Endodermal cell (in vitro differentiated cells): ENCODE measurements at regions not wholly inside any gene's neighbourhood (a gene's known extent, or its start where the extent isn't known, plus 50 kb on each side); places are given as distances from the start of the nearest gene placed in this dataset.

Experiments
- DNase-seq: peaks from one replicate; pipeline ENCODE4 v3.0.0-alpha.2; 2017
- H3K27ac ChIP-seq: 2 replicates; pipeline ENCODE4 v1.5.1; 2013; ENCODE audit warnings: mild to moderate bottlenecking, low read depth, low read length, moderate library complexity
- H3K27me3 ChIP-seq: 2 replicates; pipeline ENCODE4 v1.6.1; 2013; ENCODE audit warnings: mild to moderate bottlenecking, low read length, moderate library complexity; ENCODE audit not compliant: insufficient read depth, control insufficient read depth, poor library complexity, severe bottlenecking
- H3K36me3 ChIP-seq: 2 replicates; pipeline ENCODE4 v1.7.0; 2013; ENCODE audit warnings: mild to moderate bottlenecking, low read length, moderate library complexity; ENCODE audit not compliant: control insufficient read depth, insufficient read depth
- H3K4me1 ChIP-seq: one replicate; pipeline ENCODE4 v1.7.0; 2013; ENCODE audit warnings: low read length; ENCODE audit not compliant: control insufficient read depth, insufficient read depth
- H3K4me3 ChIP-seq: 2 replicates; pipeline ENCODE4 v1.5.1; 2013; ENCODE audit warnings: mild to moderate bottlenecking, low read length, moderate library complexity
- H3K9ac ChIP-seq: 2 replicates; pipeline ENCODE4 v1.6.1; 2013; ENCODE audit warnings: mild to moderate bottlenecking, low read length, moderate library complexity; ENCODE audit not compliant: poor library complexity, severe bottlenecking; ENCODE audit errors: extremely low read depth
- H3K9me3 ChIP-seq: 2 replicates; pipeline ENCODE4 v1.6.1; 2013; ENCODE audit warnings: mild to moderate bottlenecking, low read length, moderate library complexity; ENCODE audit not compliant: control insufficient read depth
- H3K27ac Mint-ChIP-seq: 2 replicates; pipeline ENCODE4 v1.8.0; 2020; ENCODE audit warnings: mixed read lengths
- H3K27me3 Mint-ChIP-seq: 2 replicates; pipeline ENCODE4 v1.8.0; 2021; ENCODE audit warnings: mild to moderate bottlenecking, mixed read lengths; ENCODE audit not compliant: insufficient read depth
- H3K36me3 Mint-ChIP-seq: 2 replicates; pipeline ENCODE4 v1.8.0; 2020; ENCODE audit warnings: low read depth, mixed read lengths
- H3K4me1 Mint-ChIP-seq: 2 replicates; pipeline ENCODE4 v1.8.0; 2020; ENCODE audit warnings: mixed read lengths
- H3K4me3 Mint-ChIP-seq: 2 replicates; pipeline ENCODE4 v1.8.0; 2020; ENCODE audit warnings: mild to moderate bottlenecking, moderate library complexity, mixed read lengths
- H3K9me3 Mint-ChIP-seq: 2 replicates; pipeline ENCODE4 v1.8.0; 2020; ENCODE audit warnings: mild to moderate bottlenecking, mixed read lengths
- WGBS, 2 experiments: methylation state at CpG; one replicate each; pipeline versions ENCODE4 v1.1.5 to v1.1.7; 2013; ENCODE audit warnings: missing lambda C conversion rate in 2 of 2, mixed read lengths in 1 of 2; ENCODE audit not compliant: insufficient coverage in 1 of 2, insufficient read length in 1 of 2; 5-methylcytosine and 5-hydroxymethylcytosine counted together
- TF ChIP-seq, protein P1 (sequence below): fragments of 200-600 bp; sonication (generic); conservative IDR thresholded peaks from 2 replicates; pipeline ENCODE4 v1.5.0; 2021; ENCODE audit warnings: antibody characterized with exemption, mild to moderate bottlenecking

DNA sequence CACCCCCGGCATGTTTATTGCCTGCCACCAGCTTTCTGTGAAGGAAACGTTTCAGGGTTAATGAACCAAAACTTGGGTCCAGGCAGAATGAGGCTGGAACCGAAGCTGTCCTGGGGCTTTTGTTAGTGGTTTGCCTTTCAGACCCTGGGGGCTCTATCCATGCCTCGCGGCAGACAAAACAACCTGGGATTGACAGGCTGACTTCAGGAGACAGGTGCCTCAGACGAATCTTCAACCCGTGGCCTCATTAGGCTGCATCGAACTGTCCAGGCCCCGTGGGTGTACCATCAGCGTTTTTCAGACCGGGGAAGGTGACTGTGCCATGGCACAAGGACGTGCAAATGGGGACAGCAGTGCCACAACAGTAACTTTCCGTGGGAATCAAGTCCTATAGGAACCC, 259.3 kb upstream of the SHH start:
- Histone ChIP-seq H3K9ac (no peak overlapping the region), H3K27ac (no peak overlapping the region), H3K36me3 (no peaks in the 10 kb centered on the region), H3K9me3 (no peaks in the 10 kb centered on the region), H3K4me1 (no peaks in the 10 kb centered on the region), H3K27me3 (no peaks in the 10 kb centered on the region), H3K4me3 (no peak overlapping the region)
- Mint-ChIP-seq H3K27me3 (peaks cover 2% of the 10 kb centered on the region), H3K36me3 (no peaks in the 10 kb centered on the region), H3K4me3 (no peak overlapping the region), H3K27ac (no peak overlapping the region), H3K9me3 (no peaks in the 10 kb centered on the region), H3K4me1 (no peaks in the 10 kb centered on the region)
- 89 to 91% methylated on average over 13 of the region's 13 CpGs for WGBS, 2 experiments
- TF ChIP-seq, protein P1, sequence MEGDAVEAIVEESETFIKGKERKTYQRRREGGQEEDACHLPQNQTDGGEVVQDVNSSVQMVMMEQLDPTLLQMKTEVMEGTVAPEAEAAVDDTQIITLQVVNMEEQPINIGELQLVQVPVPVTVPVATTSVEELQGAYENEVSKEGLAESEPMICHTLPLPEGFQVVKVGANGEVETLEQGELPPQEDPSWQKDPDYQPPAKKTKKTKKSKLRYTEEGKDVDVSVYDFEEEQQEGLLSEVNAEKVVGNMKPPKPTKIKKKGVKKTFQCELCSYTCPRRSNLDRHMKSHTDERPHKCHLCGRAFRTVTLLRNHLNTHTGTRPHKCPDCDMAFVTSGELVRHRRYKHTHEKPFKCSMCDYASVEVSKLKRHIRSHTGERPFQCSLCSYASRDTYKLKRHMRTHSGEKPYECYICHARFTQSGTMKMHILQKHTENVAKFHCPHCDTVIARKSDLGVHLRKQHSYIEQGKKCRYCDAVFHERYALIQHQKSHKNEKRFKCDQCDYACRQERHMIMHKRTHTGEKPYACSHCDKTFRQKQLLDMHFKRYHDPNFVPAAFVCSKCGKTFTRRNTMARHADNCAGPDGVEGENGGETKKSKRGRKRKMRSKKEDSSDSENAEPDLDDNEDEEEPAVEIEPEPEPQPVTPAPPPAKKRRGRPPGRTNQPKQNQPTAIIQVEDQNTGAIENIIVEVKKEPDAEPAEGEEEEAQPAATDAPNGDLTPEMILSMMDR, result no peak
- DNase-seq, result no peak

DNA sequence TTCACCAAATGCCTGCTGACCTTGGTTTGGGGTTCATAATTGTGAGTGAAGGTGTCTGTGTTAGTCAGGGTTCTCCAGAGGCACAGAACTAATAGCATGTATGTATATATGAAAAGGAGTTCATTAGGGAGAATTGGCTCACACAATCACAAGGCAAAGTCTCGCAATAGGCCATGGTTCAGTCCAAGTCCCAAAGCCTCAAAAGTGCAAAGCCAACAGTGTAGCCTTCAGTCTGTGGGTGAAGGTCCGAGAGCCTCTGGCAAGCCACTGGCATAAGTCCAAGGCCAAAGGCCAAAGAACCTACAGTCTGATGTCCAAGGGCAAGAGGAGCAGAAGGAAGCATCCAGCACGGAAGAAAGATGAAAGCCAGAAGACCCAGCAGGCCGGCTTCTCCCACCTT, 257.6 kb upstream of the SHH start:
- Histone ChIP-seq H3K9ac (no peak overlapping the region), H3K9me3 (no peaks in the 10 kb centered on the region), H3K27ac (no peak overlapping the region), H3K27me3 (no peaks in the 10 kb centered on the region), H3K4me1 (no peaks in the 10 kb centered on the region), H3K36me3 (no peaks in the 10 kb centered on the region), H3K4me3 (no peak overlapping the region)
- H3K4me3 Mint-ChIP-seq, result no peak overlapping the region
- no peaks in the 10 kb centered on the region for H3K4me1 Mint-ChIP-seq
- no peak overlapping the region for H3K27ac Mint-ChIP-seq
- TF ChIP-seq, protein P1, result no peak
- H3K36me3 Mint-ChIP-seq, result no peaks in the 10 kb centered on the region
- H3K27me3 Mint-ChIP-seq, result peaks cover 2% of the 10 kb centered on the region
- H3K9me3 Mint-ChIP-seq, result no peaks in the 10 kb centered on the region
- DNase-seq, result no peak
- 91 to 100% methylated on average over 2 to 4 of the region's 4 CpGs for WGBS, 2 experiments

DNA sequence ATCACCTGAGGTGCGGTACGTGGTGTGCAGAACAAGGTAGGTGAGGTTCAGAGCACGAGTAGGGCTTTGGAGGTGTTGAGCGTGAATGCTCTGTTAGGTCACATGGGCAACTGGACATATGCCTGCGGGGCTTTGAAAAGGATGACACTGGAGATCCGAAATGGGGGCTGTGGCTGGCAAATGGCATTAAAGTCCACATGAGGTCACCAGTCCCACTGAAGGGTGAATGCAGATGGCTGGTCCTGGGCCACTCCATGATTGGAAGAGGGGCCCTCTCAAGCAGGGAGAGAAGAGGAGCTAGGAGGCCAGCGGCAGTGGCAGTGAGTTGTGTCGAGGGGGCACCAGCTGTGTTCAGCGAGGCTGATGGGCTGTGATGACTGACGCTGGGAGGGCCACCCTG, 254.9 kb upstream of the SHH start:
- Mint-ChIP-seq H3K4me1 (no peaks in the 10 kb centered on the region), H3K4me3 (no peak overlapping the region), H3K27me3 (peaks cover 2% of the 10 kb centered on the region), H3K27ac (no peak overlapping the region), H3K9me3 (no peaks in the 10 kb centered on the region), H3K36me3 (no peaks in the 10 kb centered on the region)
- WGBS, 2 experiments, result 91 to 92% methylated on average over 9 to 10 of the region's 10 CpGs
- Histone ChIP-seq H3K9ac (no peak overlapping the region), H3K36me3 (no peaks in the 10 kb centered on the region), H3K27ac (no peak overlapping the region), H3K27me3 (no peaks in the 10 kb centered on the region), H3K9me3 (no peaks in the 10 kb centered on the region), H3K4me1 (no peaks in the 10 kb centered on the region), H3K4me3 (no peak overlapping the region)
- TF ChIP-seq, protein P1, result no peak
- DNase-seq, result no peak
